WTC11 (cell line): ENCODE measurements at regions not wholly inside any gene's neighbourhood (a gene's known extent, or its start where the extent isn't known, plus 50 kb on each side); places are given as distances from the start of the nearest gene placed in this dataset.

Experiments used
- ATAC-seq: fragments of 200-7000 bp; cut with Tn5 transposase; 2 replicates; pipeline ENCODE4 v1.10.0; 2021; ENCODE audit warnings: mild to moderate bottlenecking, moderate library complexity
- CTCF ChIA-PET: fragments of 300-600 bp; sonication (Branson Sonifier 250); formaldehyde crosslinking; loops from one replicate; lab custom pipeline; 2021; ENCODE audit warnings: antibody characterized with exemption; lab: Charles Lee
- POLR2A ChIA-PET: fragments of 350-600 bp; sonication (Branson Sonifier 250); formaldehyde crosslinking; loops from one replicate; lab custom pipeline; 2021; ENCODE audit warnings: antibody characterized with exemption; lab: Charles Lee
- DNase-seq: peaks from one replicate; pipeline ENCODE4 v3.0.0; 2021; ENCODE audit warnings: low spot score
- H3K27ac Mint-ChIP-seq: 2 replicates; pipeline ENCODE4 v1.8.0; 2021; ENCODE audit warnings: mixed read lengths
- H3K27me3 Mint-ChIP-seq: 2 replicates; pipeline ENCODE4 v1.8.0; 2021; ENCODE audit warnings: low read depth, mild to moderate bottlenecking, moderate library complexity, mixed read lengths
- H3K36me3 Mint-ChIP-seq: 2 replicates; pipeline ENCODE4 v1.8.0; 2021; ENCODE audit warnings: mixed read lengths
- H3K4me1 Mint-ChIP-seq: 2 replicates; pipeline ENCODE4 v1.8.0; 2022; ENCODE audit warnings: mixed read lengths
- H3K4me3 Mint-ChIP-seq: 2 replicates; pipeline ENCODE4 v1.8.0; 2021; ENCODE audit warnings: mild to moderate bottlenecking, moderate library complexity, mixed read lengths
- H3K9me3 Mint-ChIP-seq: 2 replicates; pipeline ENCODE4 v1.8.0; 2021; ENCODE audit warnings: mixed read lengths
- CREM ChIP-seq: sonication (generic); formaldehyde crosslinking; IDR thresholded peaks from 2 replicates; pipeline ENCODE4 v1.8.1; 2022; ENCODE audit warnings: mild to moderate bottlenecking, missing genetic modification reagents, moderate library complexity
- E2F5 ChIP-seq: sonication (generic); formaldehyde crosslinking; IDR thresholded peaks from 2 replicates; pipeline ENCODE4 v1.8.1; 2022; ENCODE audit warnings: mild to moderate bottlenecking, moderate library complexity, missing genetic modification reagents
- ELF4 ChIP-seq: sonication (generic); formaldehyde crosslinking; IDR thresholded peaks from 2 replicates; pipeline ENCODE4 v1.8.1; 2022; ENCODE audit warnings: low read depth, mild to moderate bottlenecking, moderate library complexity, missing genetic modification reagents
- ESRRA ChIP-seq: sonication (generic); formaldehyde crosslinking; IDR thresholded peaks from 2 replicates; pipeline ENCODE4 v1.8.1; 2022; ENCODE audit warnings: mild to moderate bottlenecking, missing genetic modification reagents, borderline replicate concordance
- KAT7 ChIP-seq: sonication (generic); formaldehyde crosslinking; IDR thresholded peaks from 2 replicates; pipeline ENCODE4 v1.8.1; 2023; ENCODE audit warnings: missing genetic modification reagents, mild to moderate bottlenecking, borderline replicate concordance
- NFYB ChIP-seq: sonication (generic); formaldehyde crosslinking; conservative IDR thresholded peaks from 2 replicates; pipeline ENCODE4 v1.8.0; 2022; ENCODE audit warnings: low read depth, missing genetic modification reagents
- NR1H2 ChIP-seq: sonication (generic); formaldehyde crosslinking; IDR thresholded peaks from 2 replicates; pipeline ENCODE4 v1.9.0; 2021; ENCODE audit warnings: mild to moderate bottlenecking, moderate library complexity, missing genetic modification reagents
- NR3C1 ChIP-seq: sonication (generic); formaldehyde crosslinking; conservative IDR thresholded peaks from 2 replicates; pipeline ENCODE4 v1.8.1; 2023; ENCODE audit warnings: low read depth, mild to moderate bottlenecking, missing genetic modification reagents
- PRDM15 ChIP-seq: sonication (generic); formaldehyde crosslinking; IDR thresholded peaks from 2 replicates; pipeline ENCODE4 v1.8.0; 2022; ENCODE audit warnings: missing genetic modification reagents
- RORB ChIP-seq: fragments of 250-450 bp; sonication (Bioruptor Pico); IDR thresholded peaks from 2 replicates; pipeline ENCODE4 v1.9.0; 2021; ENCODE audit warnings: mild to moderate bottlenecking
- TP53 ChIP-seq: sonication (generic); formaldehyde crosslinking; IDR thresholded peaks from 2 replicates; pipeline ENCODE4 v1.8.1; 2023; ENCODE audit warnings: mild to moderate bottlenecking, missing genetic modification reagents
- ZNF121 ChIP-seq: sonication (generic); formaldehyde crosslinking; IDR thresholded peaks from 2 replicates; pipeline ENCODE4 v1.8.0; 2023; ENCODE audit warnings: missing genetic modification reagents
- TF ChIP-seq, protein P1 (sequence below): fragments of 250-450 bp; sonication (Bioruptor Pico); IDR thresholded peaks from 2 replicates; pipeline ENCODE4 v1.9.0; 2021; ENCODE audit warnings: mild to moderate bottlenecking
- TF ChIP-seq, protein P2 (sequence below): fragments of 250-450 bp; sonication (Bioruptor Pico); conservative IDR thresholded peaks from 2 replicates; pipeline ENCODE4 v1.9.0; 2021; ENCODE audit warnings: mild to moderate bottlenecking

DNA sequence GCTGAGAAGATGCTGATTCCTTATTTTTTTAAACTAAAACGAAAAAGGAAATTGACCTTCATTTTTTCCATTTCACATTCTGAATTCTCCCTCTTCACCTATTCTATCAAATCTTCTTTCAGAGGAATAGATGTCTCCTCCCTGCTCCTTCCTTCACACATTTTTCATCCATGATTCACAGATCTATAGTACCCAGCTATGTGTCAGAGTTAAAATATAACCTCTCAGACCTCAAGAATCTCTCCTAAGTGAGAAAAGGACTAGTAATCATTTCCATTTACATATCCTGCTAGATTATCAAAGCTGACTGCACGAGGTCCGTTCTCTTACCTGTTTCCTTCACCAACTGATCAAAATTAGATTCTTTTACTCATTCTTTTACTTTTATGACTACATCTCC is 1297.6 kb upstream of the ALCAM start (continued):
- TF ChIP-seq NR1H2 (CRISPR knock-in tag): no peak
- no peak for TF ChIP-seq KAT7 (CRISPR knock-in tag)
- no peak for TF ChIP-seq PRDM15 (CRISPR knock-in tag)
- TF ChIP-seq NFYB (CRISPR knock-in tag): no peak

- Mint-ChIP-seq H3K27ac (no peak overlapping the region), H3K9me3 (peaks cover 30% of the 10 kb centered on the region), H3K36me3 (0 out of 2 replicates have a peak, but pooled peaks cover 6% of the 10 kb centered on the region), H3K4me3 (no peak overlapping the region), H3K4me1 (peaks cover 24% of the 10 kb centered on the region), H3K27me3 (no peaks in the 10 kb centered on the region)
- TF ChIP-seq, protein P1, sequence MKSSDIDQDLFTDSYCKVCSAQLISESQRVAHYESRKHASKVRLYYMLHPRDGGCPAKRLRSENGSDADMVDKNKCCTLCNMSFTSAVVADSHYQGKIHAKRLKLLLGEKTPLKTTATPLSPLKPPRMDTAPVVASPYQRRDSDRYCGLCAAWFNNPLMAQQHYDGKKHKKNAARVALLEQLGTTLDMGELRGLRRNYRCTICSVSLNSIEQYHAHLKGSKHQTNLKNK (CRISPR knock-in tag): no peak
- TF ChIP-seq ZNF121 (CRISPR knock-in tag): no peak
- TF ChIP-seq ELF4: no peak
- TF ChIP-seq PRDM15 (CRISPR knock-in tag): no peak
- no peak for TF ChIP-seq ESRRA
- TF ChIP-seq E2F5: no peak
- TF ChIP-seq, protein P2, sequence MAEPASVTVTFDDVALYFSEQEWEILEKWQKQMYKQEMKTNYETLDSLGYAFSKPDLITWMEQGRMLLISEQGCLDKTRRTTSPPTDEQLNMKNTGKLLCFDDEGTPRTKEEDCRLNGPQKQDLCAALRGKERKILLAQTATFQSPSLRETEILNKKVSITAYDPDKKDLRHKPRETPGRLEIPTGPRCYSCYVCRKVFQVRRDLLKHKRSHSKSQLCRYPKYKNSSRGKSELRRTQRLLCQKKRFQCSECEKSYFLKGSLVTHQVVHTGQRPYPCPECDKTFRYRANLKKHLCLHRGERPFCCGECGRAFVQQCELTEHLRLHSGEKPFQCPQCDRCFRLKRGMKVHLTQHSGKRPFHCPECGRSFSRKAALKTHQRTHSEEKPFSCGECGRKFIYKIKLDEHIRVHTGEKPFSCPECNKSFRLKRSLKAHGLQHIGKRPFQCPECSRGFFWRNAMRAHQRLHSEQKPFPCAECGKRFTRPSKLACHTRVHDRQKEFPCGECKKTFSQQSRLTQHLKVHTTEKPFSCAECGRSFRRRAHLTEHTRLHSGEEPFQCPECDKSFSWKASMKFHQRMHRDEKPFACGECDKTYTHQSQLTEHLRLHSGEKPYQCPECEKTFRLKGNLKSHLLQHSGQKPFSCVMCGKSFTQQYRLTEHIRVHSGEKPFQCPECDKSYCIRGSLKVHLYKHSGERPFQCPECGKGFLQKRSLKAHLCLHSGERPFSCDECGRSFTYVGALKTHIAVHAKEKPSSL (CRISPR knock-in tag): no peak
- TF ChIP-seq TP53: no peak
- TF ChIP-seq NR3C1 (CRISPR knock-in tag): no peak
- ChIA-PET CTCF (no interaction called here), POLR2A (no interaction called here)
- DNase-seq (no peak), ATAC-seq (no peak)
Observed at GRCh38 chr3:104070906-104071305, 1295.8 kb upstream of the ALCAM start.

- Mint-ChIP-seq H3K4me3 (no peak overlapping the region), H3K36me3 (no peaks in the 10 kb centered on the region; the same call in 1 of the 2 replicates), H3K4me1 (no peaks in the 10 kb centered on the region), H3K27me3 (no peaks in the 10 kb centered on the region), H3K27ac (no peak overlapping the region), H3K9me3 (peaks cover 8% of the 10 kb centered on the region; the same call in 1 of the 2 replicates)
- no peak for DNase-seq
- POLR2A ChIA-PET: no interaction called here
- no peak for ATAC-seq
- no peak for TF ChIP-seq CREM (CRISPR knock-in tag)
- no peak for TF ChIP-seq RORB
- CTCF ChIA-PET: interaction anchor here (1.5 kb wide), 1 partner anchor 22 kb away, joined by 5 read pairs; no protein-coding TSS in a partner anchor
Observed at GRCh38 chr3:104080088-104080626, 1286.6 kb upstream of the ALCAM start.
